Peyer's patch (tissue), 4 donors: ENCODE measurements at regions not wholly inside any gene's neighbourhood (a gene's known extent, or its start where the extent isn't known, plus 50 kb on each side); places are given as distances from the start of the nearest gene placed in this dataset.

ENCODE experiments used
- POLR2A ChIP-seq, 2 donors: fragments of 450-650 bp; IDR thresholded peaks; one replicate each; pipeline ENCODE4 v1.5.1; 2017; ENCODE audit warnings: antibody characterized with exemption in 2 of 2, mild to moderate bottlenecking in 2 of 2, moderate library complexity in 2 of 2
- TF ChIP-seq, protein P1 (sequence below), 6 experiments: fragments of 450-650 bp in 4 of 6; fragments of 200-600 bp in 2 of 6; sonication (generic) in 1 of 6; IDR thresholded peaks; one replicate each; pipeline ENCODE4 v1.5.1; 2017 to 2019; ENCODE audit warnings: antibody characterized with exemption in 6 of 6, mild to moderate bottlenecking in 3 of 6, moderate library complexity in 1 of 6

DNA sequence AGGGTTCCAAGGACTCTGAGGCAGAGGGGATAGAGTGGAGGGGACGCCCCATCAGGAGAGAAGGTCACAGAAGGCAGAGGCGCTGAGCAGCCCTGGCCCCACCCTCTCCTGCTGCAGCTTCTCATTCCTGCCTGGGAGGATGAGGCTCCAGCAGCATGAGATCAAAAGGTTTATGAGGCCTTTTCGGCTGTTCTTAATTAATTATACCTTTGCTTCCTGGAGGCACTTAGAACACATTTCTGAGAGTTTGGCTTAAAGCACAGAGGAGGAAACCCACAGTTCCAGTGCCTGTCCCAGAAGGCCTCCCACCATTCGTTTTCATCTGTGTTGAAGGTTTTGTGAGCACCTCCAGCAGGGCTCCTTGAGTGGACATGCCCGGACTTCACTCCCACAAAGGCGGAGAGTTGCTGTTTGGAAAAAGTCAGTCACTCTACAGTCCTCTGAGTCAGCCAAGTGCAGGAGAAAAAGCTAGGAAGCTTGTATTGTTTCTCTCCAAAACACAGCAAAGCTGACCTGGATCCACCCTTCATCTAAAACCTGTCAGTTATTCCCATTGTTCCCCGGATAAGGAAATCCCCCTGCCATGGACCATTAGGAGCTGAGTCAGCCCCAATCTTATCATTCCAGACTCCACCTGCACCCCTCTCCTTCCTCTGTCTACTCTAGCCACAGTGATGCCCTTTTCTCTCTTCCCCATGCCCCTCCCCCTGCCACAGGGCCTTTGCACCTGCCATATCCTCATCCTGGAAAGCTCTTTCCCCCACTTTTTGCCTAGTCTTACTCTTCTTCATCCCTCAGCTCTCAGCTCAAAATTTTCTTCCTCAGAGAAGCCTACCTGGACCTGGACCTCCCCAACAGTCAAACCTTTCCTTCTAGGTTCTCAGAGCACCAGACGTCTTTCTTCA lies 276.8 kb downstream of the FBXW7 start:
- TF ChIP-seq, protein P1, sequence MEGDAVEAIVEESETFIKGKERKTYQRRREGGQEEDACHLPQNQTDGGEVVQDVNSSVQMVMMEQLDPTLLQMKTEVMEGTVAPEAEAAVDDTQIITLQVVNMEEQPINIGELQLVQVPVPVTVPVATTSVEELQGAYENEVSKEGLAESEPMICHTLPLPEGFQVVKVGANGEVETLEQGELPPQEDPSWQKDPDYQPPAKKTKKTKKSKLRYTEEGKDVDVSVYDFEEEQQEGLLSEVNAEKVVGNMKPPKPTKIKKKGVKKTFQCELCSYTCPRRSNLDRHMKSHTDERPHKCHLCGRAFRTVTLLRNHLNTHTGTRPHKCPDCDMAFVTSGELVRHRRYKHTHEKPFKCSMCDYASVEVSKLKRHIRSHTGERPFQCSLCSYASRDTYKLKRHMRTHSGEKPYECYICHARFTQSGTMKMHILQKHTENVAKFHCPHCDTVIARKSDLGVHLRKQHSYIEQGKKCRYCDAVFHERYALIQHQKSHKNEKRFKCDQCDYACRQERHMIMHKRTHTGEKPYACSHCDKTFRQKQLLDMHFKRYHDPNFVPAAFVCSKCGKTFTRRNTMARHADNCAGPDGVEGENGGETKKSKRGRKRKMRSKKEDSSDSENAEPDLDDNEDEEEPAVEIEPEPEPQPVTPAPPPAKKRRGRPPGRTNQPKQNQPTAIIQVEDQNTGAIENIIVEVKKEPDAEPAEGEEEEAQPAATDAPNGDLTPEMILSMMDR (IDR thresholded peaks at IDR 0.05) = no peak
- no peak for TF ChIP-seq POLR2A (IDR thresholded peaks at IDR 0.05)
